Adipocyte (in vitro differentiated cells): ENCODE measurements at regions not wholly inside any gene's neighbourhood (a gene's known extent, or its start where the extent isn't known, plus 50 kb on each side); places are given as distances from the start of the nearest gene placed in this dataset.

Source experiments
- DNase-seq: peaks from one replicate; pipeline ENCODE4 v3.0.0-alpha.2; 2015; ENCODE audit warnings: low read depth
- H3K27me3 ChIP-seq: replicated peaks from 2 replicates; pipeline ENCODE4 v1.7.0; 2013; ENCODE audit warnings: mild to moderate bottlenecking, low read length, moderate library complexity; ENCODE audit not compliant: control insufficient read depth, insufficient read depth
- H3K36me3 ChIP-seq: 2 replicates; pipeline ENCODE4 v1.7.0; 2013; ENCODE audit warnings: low read length, mild to moderate bottlenecking, moderate library complexity; ENCODE audit not compliant: control insufficient read depth, insufficient read depth, severe bottlenecking
- H3K4me1 ChIP-seq: 2 replicates; pipeline ENCODE4 v1.7.0; 2013; ENCODE audit warnings: mild to moderate bottlenecking, low read length, moderate library complexity; ENCODE audit not compliant: control insufficient read depth, insufficient read depth
- H3K4me3 ChIP-seq: 2 replicates; pipeline ENCODE4 v1.7.0; 2013; ENCODE audit warnings: mild to moderate bottlenecking, low read length, moderate library complexity
- H3K9ac ChIP-seq: 2 replicates; pipeline ENCODE4 v1.7.0; 2013; ENCODE audit warnings: mild to moderate bottlenecking, low read length, moderate library complexity
- H3K9me3 ChIP-seq: 2 replicates; pipeline ENCODE4 v1.7.0; 2013; ENCODE audit warnings: mild to moderate bottlenecking, low read length, moderate library complexity; ENCODE audit not compliant: control insufficient read depth

DNA sequence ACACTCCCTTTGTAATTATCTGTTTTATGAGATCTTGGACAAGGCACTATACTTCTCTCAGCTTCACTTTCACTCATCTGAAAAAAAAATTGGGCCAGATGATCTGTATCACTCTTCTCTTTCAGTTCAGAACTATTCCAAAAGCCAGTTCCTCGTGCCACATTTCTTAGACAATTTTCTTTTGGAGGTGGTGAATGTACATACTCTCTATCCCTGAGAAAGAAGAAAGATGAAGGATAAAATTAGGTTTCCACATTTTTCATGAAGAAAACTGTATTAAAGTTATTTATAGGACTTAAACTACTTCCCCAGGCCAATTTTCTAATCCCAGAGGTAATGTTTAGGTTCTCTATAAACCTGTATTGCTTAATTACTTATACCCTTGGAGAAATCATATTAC lies 171.6 kb downstream of the SLC6A15 start:
- Histone ChIP-seq H3K4me1 (no peaks in the 10 kb centered on the region), H3K4me3 (no peak overlapping the region), H3K36me3 (no peaks in the 10 kb centered on the region), H3K9ac (no peak overlapping the region), H3K27me3 (no peaks in the 10 kb centered on the region), H3K9me3 (no peaks in the 10 kb centered on the region)
- DNase-seq: no peak

DNA sequence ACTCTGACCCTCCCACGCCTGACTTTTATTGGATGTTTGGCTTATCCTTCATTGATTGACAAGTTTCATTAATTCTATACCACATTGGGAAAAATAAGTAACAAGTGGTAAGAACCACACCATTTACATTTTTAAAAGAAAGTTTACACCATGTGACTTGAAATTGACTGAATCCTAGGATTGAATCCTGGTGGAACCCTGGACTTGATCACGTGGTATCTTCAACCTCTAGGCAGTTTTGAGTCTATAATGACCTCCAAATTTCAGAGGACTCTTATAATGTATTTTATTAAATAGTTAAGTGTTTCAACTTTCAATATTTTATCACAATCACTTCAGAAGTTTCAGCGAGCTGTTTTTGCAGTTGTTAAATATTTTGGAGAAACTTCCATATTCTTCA lies 172.0 kb downstream of the SLC6A15 start:
- Histone ChIP-seq H3K4me3 (no peak overlapping the region), H3K4me1 (no peaks in the 10 kb centered on the region), H3K9ac (no peak overlapping the region), H3K9me3 (no peaks in the 10 kb centered on the region), H3K36me3 (no peaks in the 10 kb centered on the region), H3K27me3 (no peaks in the 10 kb centered on the region)
- no peak for DNase-seq

DNA sequence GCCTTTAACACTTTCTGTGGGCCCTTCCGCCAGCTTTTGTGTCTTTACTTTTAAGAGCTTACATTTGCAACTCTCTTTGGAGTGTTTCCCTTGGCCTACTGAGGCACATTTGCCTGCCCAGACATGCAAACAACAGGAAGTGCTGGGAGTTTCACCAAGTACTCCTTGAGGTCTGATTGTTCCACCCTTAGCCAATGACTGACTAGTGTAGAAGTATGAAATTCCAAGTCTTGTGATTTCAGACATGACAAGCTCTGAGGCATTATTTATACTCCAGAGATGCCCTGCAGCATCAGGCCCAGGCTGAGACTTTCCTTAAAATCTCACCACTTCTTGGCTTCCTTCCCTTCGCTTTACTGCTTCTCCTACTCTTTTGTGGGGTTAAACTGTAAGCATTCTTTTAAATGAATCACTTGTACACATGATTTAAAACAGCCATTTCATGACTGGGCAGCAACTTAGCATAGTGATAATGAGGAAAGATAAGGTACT lies 174.1 kb downstream of the SLC6A15 start:
- Histone ChIP-seq H3K4me1 (no peaks in the 10 kb centered on the region), H3K4me3 (no peak overlapping the region), H3K9ac (no peak overlapping the region), H3K36me3 (no peaks in the 10 kb centered on the region), H3K27me3 (no peaks in the 10 kb centered on the region), H3K9me3 (no peaks in the 10 kb centered on the region)
- DNase-seq: peak; percentile 83

DNA sequence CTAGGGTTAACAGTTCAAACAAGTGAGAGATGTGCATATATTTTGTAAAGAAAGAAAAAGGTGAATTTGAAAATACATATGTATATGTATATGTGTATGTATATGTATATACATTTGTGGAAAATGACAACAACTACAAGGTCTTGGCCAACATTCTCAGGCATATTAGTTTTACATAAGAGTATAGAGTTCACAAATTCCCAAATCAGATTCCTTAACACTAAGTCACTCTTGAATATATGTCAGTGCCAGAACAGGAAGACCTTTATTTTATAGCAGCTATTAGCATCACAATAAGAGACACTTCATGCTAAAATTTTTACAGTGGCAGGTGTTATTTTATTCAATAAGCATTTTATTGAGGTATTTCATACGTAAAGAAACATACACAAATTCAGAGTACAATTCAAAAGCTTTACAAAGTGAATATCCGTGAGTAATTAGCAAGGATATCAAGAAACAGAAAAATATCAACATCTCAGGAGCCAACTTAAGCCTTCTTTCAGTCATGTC lies 179.7 kb downstream of the SLC6A15 start:
- Histone ChIP-seq H3K27me3 (no peaks in the 10 kb centered on the region), H3K4me3 (no peak overlapping the region), H3K4me1 (no peaks in the 10 kb centered on the region), H3K9ac (no peak overlapping the region), H3K36me3 (no peaks in the 10 kb centered on the region), H3K9me3 (no peaks in the 10 kb centered on the region)
- no peak for DNase-seq

DNA sequence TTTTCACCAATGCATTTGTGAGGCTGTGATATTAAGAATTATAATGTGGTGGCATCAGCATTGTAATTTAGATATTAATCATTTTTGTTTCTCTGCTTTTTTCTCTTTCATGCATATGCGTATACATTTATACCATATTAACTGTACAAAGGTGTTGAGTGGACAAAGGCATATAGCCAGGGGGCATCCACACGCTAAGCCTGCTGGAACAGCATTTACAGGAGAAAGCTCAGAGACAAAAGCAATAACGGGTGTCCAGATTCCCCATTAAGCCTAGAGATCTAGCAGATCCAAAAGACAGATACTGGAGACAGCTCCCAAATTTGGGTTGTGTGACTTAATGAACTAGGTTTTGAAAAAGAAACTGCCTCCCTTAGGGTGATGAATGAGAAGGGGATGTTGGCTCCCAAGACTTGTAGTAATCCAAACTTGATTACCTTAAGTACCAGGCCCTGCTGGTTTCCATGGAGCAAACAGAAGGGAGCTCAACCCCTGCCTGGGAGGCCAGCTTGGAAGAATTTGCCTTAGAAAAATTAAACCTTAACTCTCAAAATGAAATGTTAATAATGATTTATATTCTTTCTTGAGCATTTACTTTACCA lies 181.9 kb downstream of the SLC6A15 start:
- H3K36me3 ChIP-seq: no peaks in the 10 kb centered on the region
- H3K9me3 ChIP-seq: no peaks in the 10 kb centered on the region
- no peak overlapping the region for H3K4me3 ChIP-seq
- no peaks in the 10 kb centered on the region for H3K4me1 ChIP-seq
- H3K9ac ChIP-seq: no peak overlapping the region
- DNase-seq: no peak
- H3K27me3 ChIP-seq: no peaks in the 10 kb centered on the region

DNA sequence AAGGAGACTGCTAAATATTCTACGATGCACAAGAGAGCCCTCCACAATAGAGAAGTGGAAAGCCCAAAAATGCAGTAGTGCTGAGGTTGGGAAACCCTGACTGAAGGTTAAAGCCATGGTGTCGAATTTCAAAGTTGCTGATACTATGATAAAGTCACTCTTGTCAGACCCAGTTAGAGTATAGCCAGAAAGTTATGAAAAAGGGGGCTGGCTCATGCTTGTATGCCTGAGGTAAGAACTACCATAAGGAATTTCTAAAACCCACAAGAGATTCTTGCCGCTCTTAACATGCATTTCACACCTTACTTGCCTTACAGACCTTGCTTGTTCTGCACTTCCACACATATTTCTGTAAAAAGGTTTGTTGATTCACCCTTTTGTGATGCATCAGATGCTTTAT lies 184.6 kb downstream of the SLC6A15 start:
- DNase-seq: peak; percentile 27

DNA sequence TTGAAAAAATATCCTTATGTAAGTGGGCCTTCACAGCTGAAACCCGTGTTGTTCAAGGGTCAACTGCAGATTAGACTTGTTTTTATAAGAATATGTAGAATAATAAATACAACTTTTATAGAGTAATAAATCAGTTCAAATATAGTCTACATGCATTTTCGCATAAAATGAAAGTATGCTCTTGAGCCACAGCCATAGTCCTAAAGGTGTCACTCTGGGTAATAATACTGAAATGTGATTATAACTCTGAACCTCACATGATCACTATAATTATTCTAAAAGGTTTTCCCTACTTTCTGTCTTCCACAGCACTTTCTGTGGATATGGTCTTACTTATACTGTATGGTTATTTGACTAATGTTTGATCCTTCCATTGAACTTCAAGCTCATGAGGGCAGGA lies 185.8 kb downstream of the SLC6A15 start:
- H3K27me3 ChIP-seq: no peaks in the 10 kb centered on the region
- no peak overlapping the region for H3K9ac ChIP-seq
- H3K9me3 ChIP-seq: no peaks in the 10 kb centered on the region
- no peak overlapping the region for H3K4me3 ChIP-seq
- H3K4me1 ChIP-seq: no peaks in the 10 kb centered on the region
- H3K36me3 ChIP-seq: no peaks in the 10 kb centered on the region
- no peak for DNase-seq

More for the DNA sequence above, 184.6 kb downstream of the SLC6A15 start:
- Histone ChIP-seq H3K9me3 (no peaks in the 10 kb centered on the region), H3K4me1 (no peaks in the 10 kb centered on the region), H3K27me3 (no peaks in the 10 kb centered on the region), H3K4me3 (no peak overlapping the region), H3K36me3 (no peaks in the 10 kb centered on the region), H3K9ac (no peak overlapping the region)

DNA sequence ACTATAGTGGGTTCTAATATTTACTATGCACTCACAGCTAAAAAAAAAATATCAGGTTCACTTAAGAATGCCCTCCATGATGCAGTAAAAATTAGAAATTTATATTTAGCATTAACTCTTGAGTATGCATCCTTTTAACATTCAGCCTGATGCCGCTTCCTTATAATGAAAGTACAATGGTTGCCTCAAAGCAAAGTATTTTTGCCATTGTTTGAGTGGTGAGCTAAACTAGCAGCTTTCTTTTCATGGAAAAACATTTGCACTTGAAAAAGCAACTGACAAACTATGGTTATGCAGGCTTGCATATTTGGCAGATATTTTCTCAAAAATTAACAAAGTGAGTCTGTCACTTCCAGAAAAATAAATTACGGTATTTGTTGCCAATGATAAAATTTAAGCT lies 188.6 kb downstream of the SLC6A15 start:
- H3K4me3 ChIP-seq: no peak overlapping the region
- DNase-seq: no peak
- H3K27me3 ChIP-seq: no peaks in the 10 kb centered on the region
- H3K4me1 ChIP-seq: no peaks in the 10 kb centered on the region
- H3K9ac ChIP-seq: no peak overlapping the region
- no peaks in the 10 kb centered on the region for H3K36me3 ChIP-seq
- H3K9me3 ChIP-seq: no peaks in the 10 kb centered on the region

DNA sequence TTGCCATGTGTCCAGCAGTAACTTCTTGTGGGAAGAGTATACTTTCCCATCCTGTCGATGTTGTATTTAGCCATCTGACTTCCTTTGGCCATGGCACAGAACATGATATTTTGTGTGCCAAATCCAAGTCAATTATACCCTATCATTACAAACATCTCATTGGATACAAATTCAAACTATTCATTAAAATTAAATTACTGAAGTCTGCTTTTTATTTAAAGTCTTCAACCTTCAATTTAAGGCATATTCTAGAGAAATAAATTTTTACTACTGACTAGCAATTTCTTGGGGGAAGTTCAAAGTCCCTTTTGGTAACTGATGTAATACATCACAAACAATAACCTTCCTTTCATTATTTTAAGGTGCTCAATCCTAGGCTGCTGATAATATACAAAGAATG lies 192.6 kb downstream of the SLC6A15 start:
- no peak overlapping the region for H3K4me3 ChIP-seq
- no peak for DNase-seq
- peaks cover 2% of the 10 kb centered on the region for H3K4me1 ChIP-seq
- H3K36me3 ChIP-seq: no peaks in the 10 kb centered on the region
- no peaks in the 10 kb centered on the region for H3K27me3 ChIP-seq
- H3K9ac ChIP-seq: no peak overlapping the region
- no peaks in the 10 kb centered on the region for H3K9me3 ChIP-seq

DNA sequence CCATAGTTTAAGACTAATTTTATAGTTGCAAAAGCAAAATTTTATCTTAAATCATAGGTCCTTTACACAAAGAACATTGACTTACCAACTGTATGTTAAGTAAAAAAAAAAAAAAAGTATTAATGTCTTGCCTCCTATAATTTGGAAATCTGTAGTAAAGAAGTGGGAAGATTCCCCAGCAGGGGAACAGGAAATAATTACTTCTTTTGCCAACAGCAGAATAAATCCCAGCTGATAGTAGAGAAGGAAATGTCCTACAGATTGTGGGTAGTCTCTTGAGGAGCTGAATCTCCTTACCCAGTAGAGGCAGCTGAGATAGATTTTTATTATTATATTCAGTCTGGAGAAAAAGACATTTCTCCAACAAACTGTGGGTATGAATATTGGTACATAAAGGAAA lies 193.7 kb downstream of the SLC6A15 start:
- H3K4me1 ChIP-seq: peaks cover 7% of the 10 kb centered on the region
- DNase-seq: no peak

DNA sequence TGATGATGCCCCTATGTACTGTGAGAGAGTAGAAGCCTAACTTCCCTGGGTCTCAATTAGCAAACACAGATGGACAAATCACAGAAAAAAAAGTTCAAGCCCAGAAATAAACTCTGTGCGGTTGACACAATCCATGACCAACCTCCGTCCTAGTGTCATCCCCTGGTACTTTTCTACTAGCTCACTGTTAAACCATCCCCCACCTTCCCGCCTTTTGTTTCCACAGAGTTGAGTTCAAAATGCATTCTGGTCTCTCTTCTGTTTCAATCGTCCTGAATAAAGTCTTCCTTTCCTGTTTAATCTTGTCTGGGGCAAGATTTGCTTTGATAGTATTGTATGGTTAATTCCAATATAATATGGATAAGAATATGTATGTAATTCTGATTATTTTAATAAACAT lies 199.9 kb downstream of the SLC6A15 start:
- no peaks in the 10 kb centered on the region for H3K36me3 ChIP-seq
- no peaks in the 10 kb centered on the region for H3K9me3 ChIP-seq
- peaks cover 7% of the 10 kb centered on the region for H3K4me1 ChIP-seq
- DNase-seq: no peak
- H3K27me3 ChIP-seq: no peaks in the 10 kb centered on the region
- no peak overlapping the region for H3K9ac ChIP-seq
- no peak overlapping the region for H3K4me3 ChIP-seq

More for the DNA sequence above, 193.7 kb downstream of the SLC6A15 start:
- Histone ChIP-seq H3K36me3 (no peaks in the 10 kb centered on the region), H3K9me3 (no peaks in the 10 kb centered on the region), H3K4me3 (no peak overlapping the region), H3K27me3 (no peaks in the 10 kb centered on the region), H3K9ac (no peak overlapping the region)

DNA sequence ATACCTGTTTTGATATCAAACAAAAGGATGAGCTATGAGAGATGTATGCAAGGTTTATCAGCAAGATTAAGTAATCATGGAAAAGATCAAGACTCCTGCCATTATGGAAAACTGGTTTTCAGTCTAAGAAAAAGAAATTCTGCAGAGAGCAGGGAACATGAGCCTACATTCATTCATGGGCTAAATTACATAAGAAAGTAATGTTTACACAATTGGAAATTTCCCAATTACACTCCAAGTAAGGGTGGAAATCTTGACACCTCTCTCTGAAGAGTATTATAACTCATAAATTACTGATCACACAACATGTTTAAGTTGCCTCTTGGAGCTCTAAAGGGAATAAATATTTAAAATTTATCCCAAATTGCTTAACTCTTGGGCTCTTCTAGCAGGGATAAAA lies 206.2 kb downstream of the SLC6A15 start:
- no peak for DNase-seq
- H3K27me3 ChIP-seq: no peaks in the 10 kb centered on the region
- no peaks in the 10 kb centered on the region for H3K36me3 ChIP-seq
- H3K4me1 ChIP-seq: no peaks in the 10 kb centered on the region
- no peaks in the 10 kb centered on the region for H3K9me3 ChIP-seq
- no peak overlapping the region for H3K9ac ChIP-seq
- H3K4me3 ChIP-seq: no peak overlapping the region
